HEK293T (cell line): ENCODE measurements at regions not wholly inside any gene's neighbourhood (a gene's known extent, or its start where the extent isn't known, plus 50 kb on each side); places are given as distances from the start of the nearest gene placed in this dataset.

Source experiments
- BHLHE40 ChIP-seq: fragments of 450-650 bp; IDR thresholded peaks from 2 replicates; pipeline ENCODE4 v1.6.1; 2016; ENCODE audit warnings: mild to moderate bottlenecking, moderate library complexity, borderline replicate concordance
- CTBP1 ChIP-seq: fragments of 450-650 bp; IDR thresholded peaks from 2 replicates; pipeline ENCODE4 v1.6.1; 2016; ENCODE audit warnings: borderline replicate concordance
- ELF4 ChIP-seq: fragments of 450-650 bp; IDR thresholded peaks from 2 replicates; pipeline ENCODE4 v1.6.1; 2017; ENCODE audit warnings: antibody characterized with exemption
- FOXA1 ChIP-seq: fragments of 450-650 bp; IDR thresholded peaks from 2 replicates; pipeline ENCODE4 v1.6.1; 2016; ENCODE audit warnings: mild to moderate bottlenecking
- FOXK2 ChIP-seq: fragments of 450-650 bp; IDR thresholded peaks from 2 replicates; pipeline ENCODE4 v1.6.1; 2016; ENCODE audit warnings: mild to moderate bottlenecking
- FOXM1 ChIP-seq: fragments of 450-650 bp; IDR thresholded peaks from 2 replicates; pipeline ENCODE4 v1.6.1; 2017; ENCODE audit warnings: mild to moderate bottlenecking, borderline replicate concordance
- HDGF ChIP-seq: fragments of 450-650 bp; IDR thresholded peaks from 2 replicates; pipeline ENCODE4 v1.6.1; 2017; ENCODE audit warnings: antibody characterized with exemption, borderline replicate concordance
- LEF1 ChIP-seq: fragments of 450-650 bp; IDR thresholded peaks from 2 replicates; pipeline ENCODE4 v1.6.1; 2017; ENCODE audit warnings: mild to moderate bottlenecking, borderline replicate concordance
- SP1 ChIP-seq: fragments of 450-650 bp; IDR thresholded peaks from 2 replicates; pipeline ENCODE4 v1.6.1; 2017
- SUZ12 ChIP-seq: fragments of 450-650 bp; IDR thresholded peaks from 2 replicates; pipeline ENCODE4 v1.6.1; 2016; ENCODE audit warnings: mild to moderate bottlenecking
- TARDBP ChIP-seq: fragments of 450-650 bp; IDR thresholded peaks from 2 replicates; pipeline ENCODE4 v1.6.1; 2016
- ZNF384 ChIP-seq: fragments of 450-650 bp; IDR thresholded peaks from 2 replicates; pipeline ENCODE4 v1.6.1; 2016
- TF ChIP-seq, protein P1 (sequence below): fragments of 450-650 bp; IDR thresholded peaks from 2 replicates; pipeline ENCODE4 v1.6.1; 2016

GRCh38 chr2:116452651-116453050 lies 1361.8 kb upstream of the DDX18 start:
- no peak for TF ChIP-seq ELF4
- TF ChIP-seq BHLHE40 = no peak
- TF ChIP-seq FOXA1 = no peak
- no peak for TF ChIP-seq SP1
- TF ChIP-seq LEF1 = no peak
- TF ChIP-seq ZNF384 = no peak
- TF ChIP-seq CTBP1 = no peak
- TF ChIP-seq TARDBP = no peak
- no peak for TF ChIP-seq SUZ12
- no peak for TF ChIP-seq FOXM1
- TF ChIP-seq, protein P1, sequence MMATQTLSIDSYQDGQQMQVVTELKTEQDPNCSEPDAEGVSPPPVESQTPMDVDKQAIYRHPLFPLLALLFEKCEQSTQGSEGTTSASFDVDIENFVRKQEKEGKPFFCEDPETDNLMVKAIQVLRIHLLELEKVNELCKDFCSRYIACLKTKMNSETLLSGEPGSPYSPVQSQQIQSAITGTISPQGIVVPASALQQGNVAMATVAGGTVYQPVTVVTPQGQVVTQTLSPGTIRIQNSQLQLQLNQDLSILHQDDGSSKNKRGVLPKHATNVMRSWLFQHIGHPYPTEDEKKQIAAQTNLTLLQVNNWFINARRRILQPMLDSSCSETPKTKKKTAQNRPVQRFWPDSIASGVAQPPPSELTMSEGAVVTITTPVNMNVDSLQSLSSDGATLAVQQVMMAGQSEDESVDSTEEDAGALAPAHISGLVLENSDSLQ = no peak
- TF ChIP-seq FOXK2 = no peak
- TF ChIP-seq HDGF = no peak
